ENCODE measurements at regions not wholly inside any gene's neighbourhood (a gene's known extent, or its start where the extent isn't known, plus 50 kb on each side); places are given as distances from the start of the nearest gene placed in this dataset.

DNA sequence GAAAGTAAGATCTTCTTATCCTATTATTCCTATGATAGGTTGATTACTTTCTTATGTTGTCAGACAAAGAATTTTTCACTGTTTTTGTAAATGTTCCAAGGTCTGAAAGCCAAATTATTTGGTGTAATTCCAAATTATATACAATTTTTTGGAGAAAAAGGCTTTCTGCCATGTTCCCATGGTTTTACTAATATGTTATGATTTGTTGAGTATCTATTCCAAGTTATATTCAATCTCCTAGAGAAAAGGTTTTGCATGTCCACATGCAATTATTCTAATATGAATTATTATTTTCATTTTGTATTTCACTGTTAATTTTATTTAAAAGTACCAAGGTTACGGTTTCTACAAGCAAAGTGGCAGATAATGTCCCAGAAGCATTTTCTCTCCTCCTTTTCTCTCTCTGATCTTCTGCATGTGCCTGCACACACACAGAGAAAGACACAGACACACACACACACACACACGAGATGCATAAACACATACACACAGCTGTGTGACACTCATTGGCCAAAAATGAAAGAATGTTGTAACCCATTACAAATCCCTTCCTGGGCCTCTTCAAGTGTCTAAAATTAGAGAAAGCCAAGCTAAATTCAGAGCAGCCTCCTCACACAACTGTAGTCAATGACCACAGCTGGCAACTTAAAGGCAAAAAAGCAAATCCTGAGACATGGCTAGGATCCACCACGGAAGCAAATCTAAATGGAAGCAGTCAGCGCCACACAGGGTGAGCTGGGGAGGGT, 621.0 kb downstream of the EFNB2 start (continued):
- TF ChIP-seq TEAD4 (IDR thresholded peaks at IDR 0.05; ENCODE audit: low read depth, low read length) (no peak), CBX5 (IDR thresholded peaks at IDR 0.05; ENCODE audit: low read depth, low read length) (no peak), EZH2 (IDR thresholded peaks at IDR 0.05; ENCODE audit: low read depth, low read length, severe bottlenecking) (no peak), ZNF274 (IDR thresholded peaks at IDR 0.05; ENCODE audit: borderline replicate concordance, extremely low read depth, low read length) (no peak), RXRA (IDR thresholded peaks at IDR 0.05; ENCODE audit: insufficient read depth, low read depth, low read length) (no peak), SRF (IDR thresholded peaks at IDR 0.05; ENCODE audit: low read depth, low read length) (no peak), BRCA1 (IDR thresholded peaks at IDR 0.05; ENCODE audit: low read depth, low read length) (no peak), SIN3A (conservative IDR thresholded peaks at IDR 0.05 in 1 of 2, IDR thresholded peaks at IDR 0.05 in 1 of 2; ENCODE audit: low read depth in 1 of 2, low read length in 2 of 2) (no peak)
- TF ChIP-seq, protein P1, sequence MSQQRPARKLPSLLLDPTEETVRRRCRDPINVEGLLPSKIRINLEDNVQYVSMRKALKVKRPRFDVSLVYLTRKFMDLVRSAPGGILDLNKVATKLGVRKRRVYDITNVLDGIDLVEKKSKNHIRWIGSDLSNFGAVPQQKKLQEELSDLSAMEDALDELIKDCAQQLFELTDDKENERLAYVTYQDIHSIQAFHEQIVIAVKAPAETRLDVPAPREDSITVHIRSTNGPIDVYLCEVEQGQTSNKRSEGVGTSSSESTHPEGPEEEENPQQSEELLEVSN (IDR thresholded peaks at IDR 0.05) = no peak
